ENCODE measurements at regions not wholly inside any gene's neighbourhood (a gene's known extent, or its start where the extent isn't known, plus 50 kb on each side); places are given as distances from the start of the nearest gene placed in this dataset.

- H3K4me1 ChIP-seq: no peaks in the 10 kb centered on the region
Measured at GRCh38 chr13:40498461-40498860, 168.0 kb downstream of the FOXO1 start.

GRCh38 chr13:40502236-40502635 lies 164.2 kb downstream of the FOXO1 start:
- TF ChIP-seq CTCF (IDR thresholded peaks at IDR 0.05): no peak
- TF ChIP-seq POLR2A (IDR thresholded peaks at IDR 0.05): no peak
- Histone ChIP-seq H3K27me3 (no peaks in the 10 kb centered on the region), H3K9me3 (no peaks in the 10 kb centered on the region), H3K4me3 (no peak overlapping the region), H3K36me3 (no peaks in the 10 kb centered on the region), H3K27ac (no peak overlapping the region), H3K4me1 (no peaks in the 10 kb centered on the region)
- no peak for DNase-seq

More at GRCh38 chr13:40498461-40498860, 168.0 kb downstream of the FOXO1 start:
- Histone ChIP-seq H3K27me3 (no peaks in the 10 kb centered on the region), H3K4me3 (no peak overlapping the region), H3K9me3 (no peaks in the 10 kb centered on the region), H3K27ac (no peak overlapping the region), H3K36me3 (no peaks in the 10 kb centered on the region)
- no peak for DNase-seq
- no peak for TF ChIP-seq POLR2A (IDR thresholded peaks at IDR 0.05)
- TF ChIP-seq CTCF (IDR thresholded peaks at IDR 0.05): no peak

GRCh38 chr13:40503011-40503410 lies 163.4 kb downstream of the FOXO1 start:
- no peak for DNase-seq
- H3K4me1 ChIP-seq: no peaks in the 10 kb centered on the region
- no peaks in the 10 kb centered on the region for H3K9me3 ChIP-seq
- H3K4me3 ChIP-seq: no peak overlapping the region
- H3K36me3 ChIP-seq: no peaks in the 10 kb centered on the region
- H3K27me3 ChIP-seq: no peaks in the 10 kb centered on the region
- H3K27ac ChIP-seq: no peak overlapping the region
- no peak for TF ChIP-seq CTCF (IDR thresholded peaks at IDR 0.05)
- TF ChIP-seq POLR2A (IDR thresholded peaks at IDR 0.05): no peak

- Histone ChIP-seq H3K36me3 (no peaks in the 10 kb centered on the region), H3K4me1 (no peaks in the 10 kb centered on the region), H3K27me3 (no peaks in the 10 kb centered on the region), H3K4me3 (no peak overlapping the region), H3K9me3 (no peaks in the 10 kb centered on the region), H3K27ac (no peak overlapping the region)
- TF ChIP-seq CTCF (IDR thresholded peaks at IDR 0.05): no peak
- TF ChIP-seq POLR2A (IDR thresholded peaks at IDR 0.05): no peak
- no peak for DNase-seq
Measured at GRCh38 chr13:40503966-40504591, 162.4 kb downstream of the FOXO1 start.

GRCh38 chr13:40504641-40505040 lies 161.8 kb downstream of the FOXO1 start:
- no peaks in the 10 kb centered on the region for H3K9me3 ChIP-seq
- H3K4me3 ChIP-seq: no peak overlapping the region
- H3K27ac ChIP-seq: no peak overlapping the region
- H3K4me1 ChIP-seq: no peaks in the 10 kb centered on the region
- DNase-seq: no peak
- H3K36me3 ChIP-seq: no peaks in the 10 kb centered on the region
- no peaks in the 10 kb centered on the region for H3K27me3 ChIP-seq
- TF ChIP-seq CTCF (IDR thresholded peaks at IDR 0.05): no peak
- no peak for TF ChIP-seq POLR2A (IDR thresholded peaks at IDR 0.05)

- Histone ChIP-seq H3K27ac (no peak overlapping the region), H3K27me3 (no peaks in the 10 kb centered on the region), H3K4me3 (no peak overlapping the region), H3K4me1 (no peaks in the 10 kb centered on the region), H3K9me3 (no peaks in the 10 kb centered on the region), H3K36me3 (no peaks in the 10 kb centered on the region)
- TF ChIP-seq POLR2A (IDR thresholded peaks at IDR 0.05) (no peak), CTCF (IDR thresholded peaks at IDR 0.05) (no peak)
- no peak for DNase-seq
Measured at GRCh38 chr13:40505196-40505595, 161.2 kb downstream of the FOXO1 start.

Measured in Peyer's patch (tissue), 4 donors.